Pulmonary artery endothelial cell (primary cell): ENCODE measurements at regions not wholly inside any gene's neighbourhood (a gene's known extent, or its start where the extent isn't known, plus 50 kb on each side); places are given as distances from the start of the nearest gene placed in this dataset.

Experiments used
- DNase-seq: peaks from one replicate; pipeline ENCODE4 v3.0.0-alpha.2; 2011; ENCODE audit warnings: low read depth, low spot score

- DNase-seq, result no peak
Measured at GRCh38 chr11:86726770-86727504, 54.5 kb upstream of the ME3 start.

GRCh38 chr11:86726118-86726753 lies 53.8 kb upstream of the ME3 start:
- DNase-seq, result no peak

GRCh38 chr11:86724137-86724536 lies 51.7 kb upstream of the ME3 start:
- DNase-seq, result no peak

GRCh38 chr11:86723281-86723680 lies 50.9 kb upstream of the ME3 start:
- DNase-seq, result no peak

GRCh38 chr11:86722748-86723147 lies 50.3 kb upstream of the ME3 start:
- DNase-seq, result no peak
